ENCODE measurements at regions not wholly inside any gene's neighbourhood (a gene's known extent, or its start where the extent isn't known, plus 50 kb on each side); places are given as distances from the start of the nearest gene placed in this dataset.

- Histone ChIP-seq H3K14ac (ENCODE audit: insufficient read length) (no peak overlapping the region), H3K27ac (ENCODE audit: low read depth, low read length) (no peak overlapping the region), H3K36me3 (ENCODE audit: control insufficient read depth in 2 of 4, insufficient read depth in 4 of 4, low read length in 3 of 4) (no peaks in the 10 kb centered on the region), H3K79me2 (ENCODE audit: control insufficient read depth in 1 of 2, insufficient read depth in 2 of 2, low read length in 2 of 2) (no peaks in the 10 kb centered on the region), H2BK120ac (replicated peaks; ENCODE audit: low read depth, low read length) (no peak overlapping the region), H3K4ac (replicated peaks; ENCODE audit: insufficient read length, low read depth, low read length) (no peak overlapping the region), H2BK12ac (ENCODE audit: low read depth, low read length) (no peak overlapping the region), H3K23me2 (ENCODE audit: low read depth, low read length) (no peaks in the 10 kb centered on the region), H4K91ac (replicated peaks; ENCODE audit: insufficient read length, low read length) (no peak overlapping the region), H3K9me3 (ENCODE audit: insufficient read depth in 2 of 2, low read depth in 1 of 2, low read length in 1 of 2) (no peaks in the 10 kb centered on the region), H3K18ac (ENCODE audit: extremely low read depth, low read length) (no peak overlapping the region), H3K4me2 (ENCODE audit: insufficient read depth in 1 of 2, low read depth in 2 of 2, low read length in 2 of 2) (no peak overlapping the region), H3K4me1 (replicated peaks in 1 of 4; ENCODE audit: control insufficient read depth in 3 of 4, insufficient read depth in 4 of 4, low read length in 3 of 4) (no peaks in the 10 kb centered on the region), H2BK15ac (ENCODE audit: low read length) (no peak overlapping the region), H2BK5ac (ENCODE audit: low read depth, low read length) (no peak overlapping the region), H3K56ac (replicated peaks; ENCODE audit: insufficient read length, low read depth, low read length) (no peak overlapping the region), H2AK5ac (ENCODE audit: low read depth, low read length) (no peak overlapping the region), H4K8ac (ENCODE audit: extremely low read depth, insufficient read depth, low read length) (no peak overlapping the region), H3K9ac (replicated peaks in 1 of 4; ENCODE audit: extremely low read depth in 1 of 4, low read depth in 3 of 4, low read length in 3 of 4) (no peak overlapping the region), H3K23ac (ENCODE audit: insufficient read length) (no peak overlapping the region), H4K20me1 (replicated peaks in 1 of 2; ENCODE audit: control insufficient read depth in 1 of 2, insufficient read depth in 2 of 2, low read length in 2 of 2) (no peaks in the 10 kb centered on the region), H3K79me1 (ENCODE audit: low read depth, low read length) (no peaks in the 10 kb centered on the region), H2BK20ac (ENCODE audit: low read length) (no peak overlapping the region), H3K4me3 (ENCODE audit: extremely low read depth in 1 of 4, insufficient read depth in 2 of 4, low read depth in 3 of 4, low read length in 4 of 4) (no peak overlapping the region), H2AFZ (ENCODE audit: low read length) (no peak overlapping the region), H3K27me3 (replicated peaks in 1 of 4; ENCODE audit: control insufficient read depth in 3 of 4, extremely low read depth in 1 of 4, insufficient read depth in 3 of 4, low read length in 3 of 4) (no peaks in the 10 kb centered on the region), H4K5ac (ENCODE audit: insufficient read length, low read depth, low read length) (no peak overlapping the region)
- WGBS, 2 experiments (ENCODE audit: extremely low coverage in 1 of 2, insufficient coverage in 1 of 2, insufficient read length in 1 of 2, insufficient replicate concordance in 2 of 2, low coverage in 1 of 2, low lambda C conversion rate in 2 of 2, missing lambda C conversion rate in 1 of 2): 93% methylated on average over 5 of the region's 5 CpGs; no CpG with 5 or more reads in 1 of the 2 experiments
- TF ChIP-seq MAFK (IDR thresholded peaks at IDR 0.05; ENCODE audit: low read depth, low read length) (no peak), CEBPB (IDR thresholded peaks at IDR 0.05; ENCODE audit: low read depth, low read length) (no peak), SP4 (IDR thresholded peaks at IDR 0.05; ENCODE audit: low read length) (no peak), POLR2A (IDR thresholded peaks at IDR 0.05; ENCODE audit: control extremely low read depth in 1 of 2, low read depth in 2 of 2, low read length in 2 of 2) (no peak), SAP30 (IDR thresholded peaks at IDR 0.05; ENCODE audit: insufficient read depth, insufficient replicate concordance, low read length) (no peak), NANOG (IDR thresholded peaks at IDR 0.05; ENCODE audit: insufficient read depth, low read depth, low read length, poor library complexity, severe bottlenecking) (no peak), CBX5 (IDR thresholded peaks at IDR 0.05; ENCODE audit: low read depth, low read length) (no peak), SIRT6 (IDR thresholded peaks at IDR 0.05; ENCODE audit: low read length) (no peak), YY1 (IDR thresholded peaks at IDR 0.05; ENCODE audit: low read depth, low read length) (no peak), SP2 (IDR thresholded peaks at IDR 0.05; ENCODE audit: low read length) (no peak), PHF8 (conservative IDR thresholded peaks at IDR 0.05; ENCODE audit: low read depth, low read length) (no peak), NRF1 (IDR thresholded peaks at IDR 0.05; ENCODE audit: low read depth, low read length) (no peak), RFX5 (IDR thresholded peaks at IDR 0.05; ENCODE audit: borderline replicate concordance, low read depth, low read length) (no peak), MAX (IDR thresholded peaks at IDR 0.05) (no peak)
- CTCF ChIA-PET (ENCODE audit: partially characterized antibody): no interaction called here
- no peak for FAIRE-seq
- no peak for DNase-seq (ENCODE audit: low read depth in 1 of 2, low spot score in 2 of 2)
- POLR2A ChIA-PET (ENCODE audit: partially characterized antibody): no interaction called here
Observed at GRCh38 chr2:155830351-155830750, 502.2 kb downstream of the NR4A2 start.

Data from H1 (cell line).